K562 (cell line): ENCODE measurements at regions not wholly inside any gene's neighbourhood (a gene's known extent, or its start where the extent isn't known, plus 50 kb on each side); places are given as distances from the start of the nearest gene placed in this dataset.

Source experiments
- ATAC-seq: fragments of 200-7000 bp; cut with Tn5 transposase; 3 replicates; pipeline ENCODE4 v1.9.1; 2020; ENCODE audit warnings: moderate library complexity
- BruUV-seq: library from RNA; stranded (reverse); fragments of 400-500 nt; replicated peaks from 2 replicates; lab custom pipeline; 2021; lab: Mats Ljungman, UMichigan
- CTCF ChIA-PET: fragments of 300-600 bp; formaldehyde crosslinking; extraction: SDS; loops from one replicate; lab custom pipeline; 2021; ENCODE audit warnings: low intra/inter-chr PET ratio; lab: Yijun Ruan, JAX
- POLR2A ChIA-PET: fragments of 300-600, 350-650 bp; sonication (Branson Sonifier 250); formaldehyde crosslinking; extraction: SDS; loops from one replicate; lab custom pipeline; 2021; ENCODE audit warnings: antibody characterized with exemption, inconsistent platforms; lab: Yijun Ruan, JAX
- DNase-seq, 4 experiments: peaks; one replicate each; pipeline versions ENCODE4 v3.0.0 to v3.0.0-alpha.2; 2011 to 2018; ENCODE audit warnings: low spot score in 3 of 4, mixed read lengths in 3 of 4; ENCODE audit errors: extremely low read depth in 1 of 4
- FAIRE-seq: peaks from 2 replicates; lab custom pipeline; 2011; peaks lifted over from hg19 to GRCh38; lab: Jason Lieb, UNC
- H2AFZ ChIP-seq: 2 replicates; pipeline ENCODE4 v1.6.0; 2011; ENCODE audit warnings: low read depth, low read length, control low read depth, inconsistent platforms
- H3K27ac ChIP-seq: fragments of 200-600 bp; 3 replicates; pipeline ENCODE4 v1.8.0; 2011; ENCODE audit warnings: low read depth, mild to moderate bottlenecking, control low read depth, inconsistent platforms, low read length, moderate library complexity, mixed read lengths; ENCODE audit errors: extremely low read depth
- H3K27me3 ChIP-seq, 2 experiments: fragments of 300-600 bp in 1 of 2; 2 replicates in 1 of 2; 3 replicates in 1 of 2; pipeline versions ENCODE4 v1.6.0 to v1.8.0; 2011; ENCODE audit warnings: inconsistent platforms in 2 of 2, low read length in 2 of 2, mild to moderate bottlenecking in 1 of 2, mixed read lengths in 1 of 2, moderate library complexity in 1 of 2; ENCODE audit not compliant: control insufficient read depth in 2 of 2, insufficient read depth in 2 of 2
- H3K36me3 ChIP-seq: fragments of 300-600 bp; 3 replicates; pipeline ENCODE4 v1.8.0; 2011; ENCODE audit warnings: mild to moderate bottlenecking, low read length, inconsistent platforms; ENCODE audit not compliant: control insufficient read depth, insufficient read depth
- H3K4me1 ChIP-seq, 2 experiments: fragments of 200-600 bp in 1 of 2; replicated peaks in 1 of 2; 2 replicates in 1 of 2; 3 replicates in 1 of 2; pipeline versions ENCODE4 v1.5.1 to v1.8.0; 2011; ENCODE audit warnings: inconsistent platforms in 2 of 2, low read length in 2 of 2, mild to moderate bottlenecking in 1 of 2, mixed read lengths in 1 of 2, moderate library complexity in 1 of 2; ENCODE audit not compliant: control insufficient read depth in 2 of 2, insufficient read depth in 2 of 2
- H3K4me2 ChIP-seq: 2 replicates; pipeline ENCODE4 v1.6.1; 2011; ENCODE audit warnings: low read length, control low read depth, inconsistent platforms, mixed read lengths; ENCODE audit not compliant: insufficient read depth
- H3K4me3 ChIP-seq: fragments of 200-600 bp; sonication (generic), shearing (Covaris generic); 2 replicates; pipeline ENCODE4 v1.5.1; 2016; ENCODE audit warnings: control low read depth, inconsistent platforms
- H3K79me2 ChIP-seq: fragments of 200-600 bp; 3 replicates; pipeline ENCODE4 v1.8.0; 2011; ENCODE audit warnings: low read length, inconsistent platforms; ENCODE audit not compliant: control insufficient read depth, insufficient read depth
- H3K9ac ChIP-seq, 2 experiments: 2 replicates each; pipeline versions ENCODE4 v1.6.0 to v1.6.1; 2011; ENCODE audit warnings: low read depth in 2 of 2, low read length in 2 of 2, control low read depth in 1 of 2, inconsistent platforms in 1 of 2, mild to moderate bottlenecking in 1 of 2, mixed read lengths in 1 of 2; ENCODE audit not compliant: insufficient read depth in 1 of 2
- H3K9me1 ChIP-seq: one replicate; pipeline ENCODE4 v1.6.0; 2011; ENCODE audit warnings: inconsistent platforms, mild to moderate bottlenecking, low read length, moderate library complexity; ENCODE audit not compliant: control insufficient read depth, insufficient read depth
- H3K9me3 ChIP-seq: replicated peaks from 2 replicates; pipeline ENCODE4 v1.5.1; 2011; ENCODE audit warnings: low read depth, low read length, inconsistent platforms; ENCODE audit not compliant: control insufficient read depth, insufficient read depth
- H4K20me1 ChIP-seq: replicated peaks from 2 replicates; pipeline ENCODE4 v1.6.1; 2011; ENCODE audit warnings: low read length, inconsistent platforms, mixed read lengths; ENCODE audit not compliant: control insufficient read depth, insufficient read depth
- BRF1 ChIP-seq: IDR thresholded peaks from 3 replicates; pipeline ENCODE4 v1.6.1; 2011; ENCODE audit warnings: borderline replicate concordance, mild to moderate bottlenecking; ENCODE audit not compliant: insufficient read length; ENCODE audit errors: extremely low read depth
- C11orf30 ChIP-seq: fragments of 450-650 bp; IDR thresholded peaks from 2 replicates; pipeline ENCODE4 v1.6.1; 2016; ENCODE audit warnings: low read depth, mild to moderate bottlenecking
- EP400 ChIP-seq: fragments of 450-650 bp; IDR thresholded peaks from 2 replicates; pipeline ENCODE4 v1.6.1; 2017; ENCODE audit warnings: antibody characterized with exemption, mild to moderate bottlenecking, moderate library complexity
- HNRNPK ChIP-seq: fragments of 200-400 bp; formaldehyde crosslinking; IDR thresholded peaks from one replicate; pipeline ENCODE4 v1.6.1; 2018; ENCODE audit warnings: mild to moderate bottlenecking, low read depth, low read length; ENCODE audit not compliant: poor library complexity, severe bottlenecking
- SAP30 ChIP-seq: fragments of 200-600 bp; sonication (generic); IDR thresholded peaks from 2 replicates; pipeline ENCODE4 v1.6.1; 2012; ENCODE audit warnings: borderline replicate concordance, low read depth, mild to moderate bottlenecking, moderate library complexity, low read length, control low read depth, inconsistent platforms; ENCODE audit not compliant: insufficient read depth, poor library complexity, severe bottlenecking
- TBP ChIP-seq: optimal IDR thresholded peaks from 2 replicates; pipeline ENCODE3; 2011; ENCODE audit warnings: low read depth, low read length, improper control_type of control experiment
- TFAM ChIP-seq: fragments of 250-450 bp; sonication (Bioruptor Pico); conservative IDR thresholded peaks from 2 replicates; pipeline ENCODE4 v1.5.0; 2021; ENCODE audit warnings: mild to moderate bottlenecking, moderate library complexity
- ZFP1 ChIP-seq: fragments of 450-650 bp; formaldehyde crosslinking; IDR thresholded peaks from 2 replicates; pipeline ENCODE4 v1.4.0; 2020; ENCODE audit warnings: mild to moderate bottlenecking, mixed read lengths
- ZNF324 ChIP-seq: fragments of 250-450 bp; sonication (Bioruptor Pico); IDR thresholded peaks from 2 replicates; pipeline ENCODE4 v1.4.0; 2020; ENCODE audit warnings: mild to moderate bottlenecking
- ZNF695 ChIP-seq: fragments of 450-650 bp; formaldehyde crosslinking; IDR thresholded peaks from 2 replicates; pipeline ENCODE4 v1.4.0; 2020; ENCODE audit warnings: mild to moderate bottlenecking, moderate library complexity
- ZSCAN29 ChIP-seq: fragments of 450-650 bp; IDR thresholded peaks from 2 replicates; pipeline ENCODE4 v1.6.1; 2017
- WGBS: fragments of 100-300 bp; shearing (Covaris generic); methylation state at CpG from one replicate; pipeline ENCODE4 v1.1.6; 2016; ENCODE audit warnings: low coverage, mixed read lengths; ENCODE audit not compliant: insufficient coverage; ENCODE audit errors: missing lambda C conversion rate; 5-methylcytosine and 5-hydroxymethylcytosine counted together
- in situ Hi-C: fragments of 300-500 bp; cut with MboI; formaldehyde crosslinking; loops from 4 replicates; pipeline ENCODE4 v1.15.0; 2018; ENCODE audit warnings: inconsistent platforms, mixed read lengths
- intact Hi-C: fragments of 100-400 bp; cut with micrococcal nuclease; formaldehyde crosslinking; loops from 2 replicates; pipeline ENCODE4 v1.14.2; 2022
- TF ChIP-seq, protein P1 (sequence below): fragments of 250-450 bp; sonication (Bioruptor Pico); IDR thresholded peaks from 2 replicates; pipeline ENCODE4 v1.8.0; 2022; ENCODE audit warnings: moderate library complexity, mild to moderate bottlenecking, inconsistent platforms
- TF ChIP-seq, protein P2 (sequence below): sonication (generic); formaldehyde crosslinking; IDR thresholded peaks from 2 replicates; pipeline ENCODE4 v1.8.0; 2023; ENCODE audit warnings: mild to moderate bottlenecking, missing genetic modification reagents

DNA sequence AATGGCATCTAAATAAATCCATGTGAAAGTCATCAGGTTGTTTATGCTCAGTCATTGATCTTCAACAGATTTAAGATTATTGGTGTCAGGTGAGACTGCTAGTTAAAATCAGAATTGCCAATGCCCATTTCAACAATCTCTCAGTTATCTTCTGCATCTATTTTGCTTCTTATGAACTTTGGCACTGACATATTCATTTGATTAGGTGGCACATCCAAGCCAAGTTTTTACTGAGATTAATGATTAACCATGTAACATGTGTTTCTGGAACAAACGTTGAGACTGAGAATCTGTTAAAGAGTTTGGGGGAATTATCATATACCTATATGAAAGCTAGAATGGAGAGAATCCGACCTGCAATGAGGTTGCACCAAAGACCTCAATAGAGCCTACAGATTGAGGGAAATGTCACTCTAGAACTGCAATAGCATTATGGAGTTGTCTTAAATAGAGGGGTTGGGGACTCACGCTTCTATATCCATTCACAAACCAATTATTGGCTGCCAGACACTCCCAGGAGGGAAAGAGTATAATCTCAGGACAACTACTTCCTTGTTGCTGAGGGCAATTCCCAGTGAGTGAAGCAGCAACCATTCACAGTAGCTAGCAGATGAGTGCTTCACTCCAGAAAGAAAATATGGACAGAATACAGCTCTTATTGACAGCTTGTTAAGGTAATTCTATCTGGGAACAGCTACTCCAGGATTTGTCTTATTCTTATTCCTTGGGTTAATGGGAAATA is 891.3 kb downstream of the SQOR start (continued):
- no peak for TF ChIP-seq HNRNPK
- no peak for TF ChIP-seq TBP
- TF ChIP-seq, all 486 proteins: peak for 0

DNA sequence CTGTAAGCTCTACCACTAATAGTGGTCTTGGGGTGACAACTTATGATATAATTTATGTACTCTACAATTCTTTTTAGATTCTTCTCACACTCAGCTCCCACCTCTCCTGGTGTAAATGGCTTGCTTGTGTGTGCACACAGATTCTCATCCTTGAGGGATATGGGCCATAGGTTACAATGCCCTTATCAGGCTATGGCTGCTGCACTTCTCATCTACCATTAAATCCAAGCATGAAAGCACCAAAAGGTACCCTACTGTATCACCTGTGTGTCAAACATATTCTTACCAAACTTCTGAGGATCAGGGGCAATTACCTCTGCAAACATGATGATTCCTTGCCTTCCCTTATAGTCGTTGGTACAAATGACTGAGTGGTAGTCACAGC is 891.9 kb downstream of the SQOR start:
- Histone ChIP-seq H2AFZ (no peak overlapping the region), H3K9ac (no peak overlapping the region), H3K79me2 (no peaks in the 10 kb centered on the region), H3K9me3 (no peaks in the 10 kb centered on the region), H4K20me1 (no peaks in the 10 kb centered on the region), H3K27me3 (no peaks in the 10 kb centered on the region), H3K4me3 (no peak overlapping the region), H3K9me1 (no peaks in the 10 kb centered on the region), H3K27ac (no peak overlapping the region), H3K4me2 (no peak overlapping the region), H3K4me1 (no peaks in the 10 kb centered on the region), H3K36me3 (no peaks in the 10 kb centered on the region)
- BruUV-seq = no TSS peak
- intact Hi-C loops = no loop called here
- in situ Hi-C loops = no loop called here
- POLR2A ChIA-PET = no interaction called here
- FAIRE-seq (no peak), ATAC-seq (no peak), DNase-seq (no peak)
- WGBS = 0% methylated on average over 1 of the region's 1 CpG
- TF ChIP-seq ZSCAN29 (no peak), ZNF324 (CRISPR knock-in tag) (no peak), ZNF695 (CRISPR knock-in tag) (no peak), C11orf30 (no peak), TFAM (CRISPR knock-in tag) (no peak), BRF1 (no peak), EP400 (no peak), SAP30 (no peak), ZFP1 (CRISPR knock-in tag) (no peak)
- TF ChIP-seq, protein P1, sequence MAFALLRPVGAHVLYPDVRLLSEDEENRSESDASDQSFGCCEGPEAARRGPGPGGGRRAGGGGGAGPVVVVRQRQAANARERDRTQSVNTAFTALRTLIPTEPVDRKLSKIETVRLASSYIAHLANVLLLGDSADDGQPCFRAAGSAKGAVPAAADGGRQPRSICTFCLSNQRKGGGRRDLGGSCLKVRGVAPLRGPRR (CRISPR knock-in tag) = no peak
- TF ChIP-seq, protein P2, sequence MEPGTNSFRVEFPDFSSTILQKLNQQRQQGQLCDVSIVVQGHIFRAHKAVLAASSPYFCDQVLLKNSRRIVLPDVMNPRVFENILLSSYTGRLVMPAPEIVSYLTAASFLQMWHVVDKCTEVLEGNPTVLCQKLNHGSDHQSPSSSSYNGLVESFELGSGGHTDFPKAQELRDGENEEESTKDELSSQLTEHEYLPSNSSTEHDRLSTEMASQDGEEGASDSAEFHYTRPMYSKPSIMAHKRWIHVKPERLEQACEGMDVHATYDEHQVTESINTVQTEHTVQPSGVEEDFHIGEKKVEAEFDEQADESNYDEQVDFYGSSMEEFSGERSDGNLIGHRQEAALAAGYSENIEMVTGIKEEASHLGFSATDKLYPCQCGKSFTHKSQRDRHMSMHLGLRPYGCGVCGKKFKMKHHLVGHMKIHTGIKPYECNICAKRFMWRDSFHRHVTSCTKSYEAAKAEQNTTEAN = no peak
- CTCF ChIA-PET = no interaction called here
